H1 (cell line): ENCODE measurements at regions not wholly inside any gene's neighbourhood (a gene's known extent, or its start where the extent isn't known, plus 50 kb on each side); places are given as distances from the start of the nearest gene placed in this dataset.

ENCODE experiments used
- CTCF ChIP-seq, 3 experiments: IDR thresholded peaks; 1 replicate in 2 of 3; 2 replicates in 1 of 3; pipeline versions ENCODE4 v1.5.1 to v1.6.1; 2011; ENCODE audit warnings: low read length in 3 of 3, mild to moderate bottlenecking in 3 of 3, inconsistent platforms in 2 of 3, low read depth in 1 of 3, moderate library complexity in 1 of 3; ENCODE audit not compliant: insufficient read depth in 1 of 3; ENCODE audit errors: control extremely low read depth in 1 of 3
- EZH2 ChIP-seq: fragments of 200-600 bp; sonication (generic); IDR thresholded peaks from 2 replicates; pipeline ENCODE4 v1.7.1; 2012; ENCODE audit warnings: low read depth, mild to moderate bottlenecking, moderate library complexity, low read length, inconsistent platforms; ENCODE audit not compliant: severe bottlenecking
- HDAC6 ChIP-seq: IDR thresholded peaks from one replicate; pipeline ENCODE4 v1.7.1; 2012; ENCODE audit warnings: low read depth, mild to moderate bottlenecking, inconsistent platforms, low read length, moderate library complexity
- JUND ChIP-seq: IDR thresholded peaks from 2 replicates; pipeline ENCODE4 v1.6.1; 2011; ENCODE audit warnings: mild to moderate bottlenecking, improper control_type of control experiment, low read length
- POLR2A ChIP-seq, 2 experiments: IDR thresholded peaks; 1 replicate in 1 of 2; 2 replicates in 1 of 2; pipeline ENCODE4 v1.6.1; 2011; ENCODE audit warnings: low read depth in 2 of 2, low read length in 2 of 2, mild to moderate bottlenecking in 2 of 2; ENCODE audit errors: control extremely low read depth in 1 of 2
- SP2 ChIP-seq: IDR thresholded peaks from 2 replicates; pipeline ENCODE4 v1.6.1; 2012; ENCODE audit warnings: mild to moderate bottlenecking, low read length, inconsistent platforms
- TAF1 ChIP-seq: IDR thresholded peaks from 2 replicates; pipeline ENCODE4 v1.6.1; 2011; ENCODE audit warnings: mild to moderate bottlenecking, low read depth, low read length
- YY1 ChIP-seq: IDR thresholded peaks from 2 replicates; pipeline ENCODE4 v1.6.1; 2011; ENCODE audit warnings: low read depth, mild to moderate bottlenecking, low read length
- ZNF274 ChIP-seq: IDR thresholded peaks from 2 replicates; pipeline ENCODE4 v1.7.0; 2012; ENCODE audit warnings: low read length, borderline replicate concordance; ENCODE audit errors: extremely low read depth

DNA sequence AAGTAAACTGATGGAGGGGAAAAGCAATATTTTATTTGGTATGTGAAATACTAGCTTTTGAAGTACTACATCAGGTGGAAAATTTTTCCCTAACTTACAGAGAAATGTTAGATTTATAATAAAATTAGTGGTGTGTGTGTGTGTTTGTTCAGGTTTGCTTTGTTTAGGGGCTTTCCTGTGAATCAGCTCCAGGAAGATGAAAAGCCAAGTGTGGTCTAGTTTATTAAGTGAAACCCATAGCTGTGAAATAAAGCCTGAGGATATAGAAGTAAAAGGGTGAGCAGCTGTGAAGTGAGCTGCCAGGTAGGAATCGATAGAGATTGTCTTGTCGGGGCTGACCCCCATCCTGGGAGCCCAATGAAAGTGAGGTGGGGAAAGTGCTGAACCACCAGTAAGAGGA, 347.6 kb upstream of the IMPG1 start:
- TF ChIP-seq TAF1: no peak
- no peak for TF ChIP-seq YY1
- TF ChIP-seq CTCF (IDR thresholded peaks at IDR 0.05; ENCODE audit: control extremely low read depth in 1 of 3, insufficient read depth in 1 of 3, low read depth in 1 of 3, low read length in 3 of 3): no peak
- no peak for TF ChIP-seq EZH2
- TF ChIP-seq SP2: no peak
- TF ChIP-seq POLR2A (IDR thresholded peaks at IDR 0.05; ENCODE audit: control extremely low read depth in 1 of 2, low read depth in 2 of 2, low read length in 2 of 2): no peak
- no peak for TF ChIP-seq ZNF274
- TF ChIP-seq JUND: no peak
- TF ChIP-seq HDAC6: no peak
